ENCODE measurements at regions not wholly inside any gene's neighbourhood (a gene's known extent, or its start where the extent isn't known, plus 50 kb on each side); places are given as distances from the start of the nearest gene placed in this dataset.

DNA sequence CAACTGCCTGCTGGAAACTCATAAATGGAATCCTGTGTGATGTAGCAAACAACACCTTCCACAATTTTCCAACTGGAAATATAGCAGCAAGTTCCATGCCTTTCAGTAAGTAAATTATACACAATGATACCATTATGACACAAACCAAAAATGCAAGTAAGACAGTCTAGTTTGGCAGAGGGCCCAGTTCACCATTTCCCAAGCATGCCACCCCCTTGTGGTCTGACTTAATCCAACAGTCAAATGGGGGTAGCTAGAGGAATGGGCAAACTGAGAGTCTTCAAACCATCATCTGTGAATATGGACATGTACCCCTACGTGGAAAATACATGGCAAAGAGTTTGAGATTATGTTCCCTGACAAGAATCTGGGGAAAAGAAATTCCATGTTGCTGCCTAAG is 137.6 kb upstream of the VWC2 start:
- TF ChIP-seq ZFX (IDR thresholded peaks at IDR 0.05; ENCODE audit: borderline replicate concordance) = no peak
- TF ChIP-seq, protein P1, sequence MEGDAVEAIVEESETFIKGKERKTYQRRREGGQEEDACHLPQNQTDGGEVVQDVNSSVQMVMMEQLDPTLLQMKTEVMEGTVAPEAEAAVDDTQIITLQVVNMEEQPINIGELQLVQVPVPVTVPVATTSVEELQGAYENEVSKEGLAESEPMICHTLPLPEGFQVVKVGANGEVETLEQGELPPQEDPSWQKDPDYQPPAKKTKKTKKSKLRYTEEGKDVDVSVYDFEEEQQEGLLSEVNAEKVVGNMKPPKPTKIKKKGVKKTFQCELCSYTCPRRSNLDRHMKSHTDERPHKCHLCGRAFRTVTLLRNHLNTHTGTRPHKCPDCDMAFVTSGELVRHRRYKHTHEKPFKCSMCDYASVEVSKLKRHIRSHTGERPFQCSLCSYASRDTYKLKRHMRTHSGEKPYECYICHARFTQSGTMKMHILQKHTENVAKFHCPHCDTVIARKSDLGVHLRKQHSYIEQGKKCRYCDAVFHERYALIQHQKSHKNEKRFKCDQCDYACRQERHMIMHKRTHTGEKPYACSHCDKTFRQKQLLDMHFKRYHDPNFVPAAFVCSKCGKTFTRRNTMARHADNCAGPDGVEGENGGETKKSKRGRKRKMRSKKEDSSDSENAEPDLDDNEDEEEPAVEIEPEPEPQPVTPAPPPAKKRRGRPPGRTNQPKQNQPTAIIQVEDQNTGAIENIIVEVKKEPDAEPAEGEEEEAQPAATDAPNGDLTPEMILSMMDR (IDR thresholded peaks at IDR 0.05) = no peak; the same call in 1 of the 2 replicates
- H3K27ac ChIP-seq = no peak overlapping the region

DNA sequence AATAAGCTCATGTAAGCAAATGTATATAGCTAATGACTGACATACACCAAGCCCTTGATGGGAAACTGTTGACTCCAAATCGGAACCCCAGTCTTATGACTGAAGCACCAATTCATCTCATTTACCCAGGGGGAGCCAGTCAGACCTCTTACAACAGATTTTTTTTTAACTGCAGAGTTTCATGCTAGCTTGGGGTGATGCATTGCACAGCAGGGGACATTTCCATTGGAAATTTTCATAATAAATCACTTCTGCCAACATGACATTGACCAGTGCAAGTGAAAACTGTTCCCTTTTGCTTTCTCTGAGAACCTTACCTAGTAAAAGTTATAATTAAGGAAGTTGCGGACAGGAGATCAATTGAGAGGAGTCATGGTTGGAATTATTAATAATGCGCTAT is 137.0 kb upstream of the VWC2 start:
- TF ChIP-seq, protein P1 (IDR thresholded peaks at IDR 0.05) = no peak
- no peak for TF ChIP-seq ZFX (IDR thresholded peaks at IDR 0.05; ENCODE audit: borderline replicate concordance)
- H3K27ac ChIP-seq = no peak overlapping the region

DNA sequence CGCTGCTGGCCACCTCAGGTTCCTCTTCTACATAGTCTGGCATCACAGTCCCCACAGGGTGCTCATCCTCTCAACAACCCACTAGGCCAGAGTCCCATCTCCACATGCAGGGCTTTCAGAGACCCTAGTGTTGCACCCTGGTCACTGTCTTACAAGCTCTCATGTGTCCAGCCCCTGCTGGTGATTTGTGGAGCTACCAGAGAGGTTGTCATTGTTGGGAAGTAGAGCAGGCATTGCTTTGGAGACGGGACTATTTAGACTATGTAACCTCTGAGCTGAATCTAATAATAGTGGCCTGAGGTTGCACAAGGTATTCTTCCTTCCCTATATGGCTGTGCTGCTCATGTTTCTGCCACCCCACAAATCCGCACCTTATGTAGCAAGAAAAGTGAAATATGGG is 135.3 kb upstream of the VWC2 start:
- no peak overlapping the region for H3K27ac ChIP-seq
- TF ChIP-seq, protein P1 (IDR thresholded peaks at IDR 0.05) = peak; percentile 21; the same call in 1 of the 2 replicates
- no peak for TF ChIP-seq ZFX (IDR thresholded peaks at IDR 0.05; ENCODE audit: borderline replicate concordance)

DNA sequence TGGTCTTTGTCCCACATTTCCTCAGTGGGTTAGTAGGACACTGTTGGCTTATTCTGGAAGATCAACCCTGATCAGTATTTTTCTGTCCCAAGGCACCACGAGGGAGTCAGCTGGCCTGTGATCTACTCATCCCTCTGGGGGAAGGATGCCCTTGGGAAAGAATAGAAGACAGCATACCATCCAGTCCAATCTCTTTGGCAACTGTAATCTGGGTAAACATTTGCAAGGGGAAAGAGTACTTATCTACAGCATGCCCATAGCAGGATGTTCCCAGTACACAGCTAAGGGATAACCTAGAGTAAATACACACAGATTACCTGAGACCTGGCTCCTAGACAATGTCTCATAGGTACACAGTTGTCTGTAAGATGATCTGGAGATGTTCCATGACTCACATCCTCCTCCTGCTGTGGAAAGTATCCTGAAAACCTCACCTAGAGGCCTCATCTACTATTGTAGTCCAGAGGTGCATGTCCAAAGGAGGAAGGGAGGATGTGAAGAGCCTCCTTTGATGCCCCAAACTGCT is 134.3 kb upstream of the VWC2 start:
- no peak for TF ChIP-seq ZFX (IDR thresholded peaks at IDR 0.05; ENCODE audit: borderline replicate concordance)
- TF ChIP-seq, protein P1 (IDR thresholded peaks at IDR 0.05) = no peak
- H3K27ac ChIP-seq = no peak overlapping the region

DNA sequence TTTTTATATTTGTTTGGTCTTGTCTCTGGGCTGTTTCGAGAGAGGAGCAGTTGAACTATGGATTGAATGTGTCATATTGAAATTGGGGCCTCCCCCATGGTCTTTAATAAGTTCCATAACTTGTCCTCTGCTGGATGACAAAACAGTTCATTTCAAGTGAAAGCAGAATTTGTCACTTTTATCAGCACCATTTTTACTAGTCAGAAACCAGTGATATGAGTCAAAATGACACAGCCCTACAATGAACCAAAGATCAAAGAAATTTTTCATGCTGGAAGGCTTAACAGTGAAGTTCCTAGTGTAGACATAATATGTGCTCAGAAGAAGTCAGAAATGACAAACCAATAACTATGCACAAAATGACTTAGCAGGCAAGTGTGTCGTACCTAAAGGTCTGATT is 133.6 kb upstream of the VWC2 start:
- TF ChIP-seq, protein P1 (IDR thresholded peaks at IDR 0.05) = no peak
- no peak for TF ChIP-seq ZFX (IDR thresholded peaks at IDR 0.05; ENCODE audit: borderline replicate concordance)
- H3K27ac ChIP-seq = no peak overlapping the region

DNA sequence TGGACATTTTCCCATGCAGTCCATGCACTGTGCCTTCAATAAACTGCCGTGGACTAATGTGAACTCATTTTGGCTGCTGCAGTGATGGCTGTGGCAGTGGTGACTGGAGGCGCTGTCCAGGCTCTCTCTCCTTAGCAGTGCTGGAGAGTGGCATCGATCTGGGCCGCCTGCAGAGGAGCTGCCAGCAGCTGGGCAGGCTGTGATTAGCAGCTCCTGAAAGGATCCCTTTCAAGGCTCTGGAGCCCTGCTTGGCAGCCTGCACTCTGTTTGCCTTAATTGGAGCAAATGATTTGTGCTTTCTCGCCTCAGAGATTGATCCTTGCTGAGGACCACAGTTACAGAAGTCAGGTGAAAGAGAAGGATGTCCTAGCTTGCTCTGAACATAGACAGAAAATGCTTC is 130.1 kb upstream of the VWC2 start:
- no peak overlapping the region for H3K27ac ChIP-seq
- TF ChIP-seq, protein P1 (IDR thresholded peaks at IDR 0.05) = no peak
- TF ChIP-seq ZFX (IDR thresholded peaks at IDR 0.05; ENCODE audit: borderline replicate concordance) = no peak

DNA sequence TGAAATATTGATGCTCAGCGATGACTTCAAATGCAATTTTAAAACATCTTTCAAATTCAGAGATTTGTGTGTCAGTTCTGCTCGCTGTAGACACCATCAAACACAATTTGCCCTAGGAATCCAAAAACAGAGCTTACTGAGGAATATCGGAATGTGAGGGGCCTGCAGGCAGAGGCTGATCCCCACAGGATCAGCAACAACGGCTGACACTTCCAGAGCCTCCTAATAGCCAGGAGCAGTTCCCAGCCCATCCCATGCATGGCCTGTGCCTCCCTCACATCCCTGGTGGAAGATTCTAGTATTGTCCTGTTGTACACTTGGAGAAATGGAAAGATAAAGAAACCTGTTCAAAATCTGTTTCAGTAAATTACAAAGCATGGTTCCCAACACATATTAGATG is 129.7 kb upstream of the VWC2 start:
- no peak overlapping the region for H3K27ac ChIP-seq
- TF ChIP-seq, protein P1 (IDR thresholded peaks at IDR 0.05) = no peak
- no peak for TF ChIP-seq ZFX (IDR thresholded peaks at IDR 0.05; ENCODE audit: borderline replicate concordance)

All from 22Rv1 (cell line).